T-helper 1 cell treated with Interleukin-12 subunit alpha and Interleukin-12 subunit beta and Interleukin-4 antibody, amounts not matched to agents 30 μg/mL and 1 μg/mL, for 36 hours (primary cell): ENCODE measurements at regions not wholly inside any gene's neighbourhood (a gene's known extent, or its start where the extent isn't known, plus 50 kb on each side); places are given as distances from the start of the nearest gene placed in this dataset.

Experiments
- H3K27ac Mint-ChIP-seq: one replicate; pipeline ENCODE4 v1.8.0; 2021; ENCODE audit warnings: mild to moderate bottlenecking, mixed read lengths
- H3K27me3 Mint-ChIP-seq: one replicate; pipeline ENCODE4 v1.8.0; 2021; ENCODE audit warnings: low read depth, mixed read lengths
- H3K36me3 Mint-ChIP-seq: one replicate; pipeline ENCODE4 v1.8.0; 2021; ENCODE audit warnings: low read depth, mixed read lengths
- H3K4me1 Mint-ChIP-seq: one replicate; pipeline ENCODE4 v1.8.0; 2021; ENCODE audit warnings: low read depth, mixed read lengths
- H3K4me3 Mint-ChIP-seq: one replicate; pipeline ENCODE4 v1.8.0; 2021; ENCODE audit warnings: mild to moderate bottlenecking, moderate library complexity, mixed read lengths
- H3K9me3 Mint-ChIP-seq: one replicate; pipeline ENCODE4 v1.8.0; 2021; ENCODE audit warnings: mixed read lengths

- H3K27ac Mint-ChIP-seq = peak overlapping the region; percentile 93
- peaks cover 45% of the 10 kb centered on the region for H3K4me1 Mint-ChIP-seq
- H3K36me3 Mint-ChIP-seq = peaks cover 17% of the 10 kb centered on the region
- H3K4me3 Mint-ChIP-seq = peak overlapping the region; percentile 18
- no peaks in the 10 kb centered on the region for H3K27me3 Mint-ChIP-seq
- peaks cover 23% of the 10 kb centered on the region for H3K9me3 Mint-ChIP-seq
These were observed 119.4 kb downstream of the MRPS6 start for GRCh38 chr21:34192646-34193285.

- Mint-ChIP-seq H3K4me1 (peaks cover 57% of the 10 kb centered on the region), H3K36me3 (peaks cover 9% of the 10 kb centered on the region), H3K4me3 (no peak overlapping the region), H3K27me3 (no peaks in the 10 kb centered on the region), H3K9me3 (peaks cover 5% of the 10 kb centered on the region), H3K27ac (no peak overlapping the region)
These were observed 122.0 kb downstream of the MRPS6 start for GRCh38 chr21:34195335-34195734.

DNA sequence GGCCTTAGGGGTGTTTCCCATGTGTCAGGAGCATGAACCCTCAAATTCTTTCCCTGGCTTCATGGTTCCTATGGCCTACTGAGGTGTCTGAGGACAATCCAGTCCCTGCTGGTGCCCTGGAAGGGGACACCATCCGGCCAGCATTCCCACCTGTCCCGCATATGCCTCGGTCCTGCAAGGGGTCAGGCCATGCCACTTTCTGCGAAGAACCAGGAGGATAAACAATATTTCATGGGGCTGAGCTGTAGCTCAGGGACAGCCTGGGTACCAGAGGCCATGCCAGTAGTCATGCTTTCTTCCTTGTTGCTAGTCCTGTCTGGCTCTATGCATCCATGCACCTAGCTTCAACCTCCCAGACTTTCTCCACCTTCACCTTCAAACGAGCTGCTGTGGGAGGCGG is 123.6 kb downstream of the MRPS6 start:
- Mint-ChIP-seq H3K27me3 (no peaks in the 10 kb centered on the region), H3K27ac (peak overlapping the region; percentile 31), H3K9me3 (peaks cover 5% of the 10 kb centered on the region)

DNA sequence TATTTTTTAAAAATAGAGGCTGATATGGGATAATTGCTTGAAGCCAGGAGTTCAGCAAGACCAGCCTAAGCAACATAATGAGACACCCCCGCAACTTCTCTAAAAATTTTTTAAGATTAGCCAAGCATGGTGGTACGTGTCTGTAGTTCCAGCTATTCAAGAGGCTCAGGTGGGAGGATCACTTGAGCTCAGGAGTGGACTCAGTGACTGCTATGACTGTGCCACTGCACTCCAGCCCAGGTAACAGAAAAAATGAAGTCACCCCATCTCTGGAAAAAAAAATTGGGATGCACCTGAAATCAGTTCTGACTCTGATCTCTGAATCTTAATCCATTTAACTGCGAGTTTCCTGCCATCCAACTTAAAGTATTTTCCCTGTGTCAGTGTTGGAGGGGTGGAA is 124.2 kb downstream of the MRPS6 start:
- Mint-ChIP-seq H3K4me3 (no peak overlapping the region), H3K36me3 (peaks cover 9% of the 10 kb centered on the region), H3K27ac (peak overlapping the region; percentile 96), H3K4me1 (peaks cover 57% of the 10 kb centered on the region), H3K9me3 (peaks cover 5% of the 10 kb centered on the region), H3K27me3 (no peaks in the 10 kb centered on the region)

More for the DNA sequence above, 123.6 kb downstream of the MRPS6 start:
- no peak overlapping the region for H3K4me3 Mint-ChIP-seq
- peaks cover 55% of the 10 kb centered on the region for H3K4me1 Mint-ChIP-seq
- peaks cover 9% of the 10 kb centered on the region for H3K36me3 Mint-ChIP-seq

DNA sequence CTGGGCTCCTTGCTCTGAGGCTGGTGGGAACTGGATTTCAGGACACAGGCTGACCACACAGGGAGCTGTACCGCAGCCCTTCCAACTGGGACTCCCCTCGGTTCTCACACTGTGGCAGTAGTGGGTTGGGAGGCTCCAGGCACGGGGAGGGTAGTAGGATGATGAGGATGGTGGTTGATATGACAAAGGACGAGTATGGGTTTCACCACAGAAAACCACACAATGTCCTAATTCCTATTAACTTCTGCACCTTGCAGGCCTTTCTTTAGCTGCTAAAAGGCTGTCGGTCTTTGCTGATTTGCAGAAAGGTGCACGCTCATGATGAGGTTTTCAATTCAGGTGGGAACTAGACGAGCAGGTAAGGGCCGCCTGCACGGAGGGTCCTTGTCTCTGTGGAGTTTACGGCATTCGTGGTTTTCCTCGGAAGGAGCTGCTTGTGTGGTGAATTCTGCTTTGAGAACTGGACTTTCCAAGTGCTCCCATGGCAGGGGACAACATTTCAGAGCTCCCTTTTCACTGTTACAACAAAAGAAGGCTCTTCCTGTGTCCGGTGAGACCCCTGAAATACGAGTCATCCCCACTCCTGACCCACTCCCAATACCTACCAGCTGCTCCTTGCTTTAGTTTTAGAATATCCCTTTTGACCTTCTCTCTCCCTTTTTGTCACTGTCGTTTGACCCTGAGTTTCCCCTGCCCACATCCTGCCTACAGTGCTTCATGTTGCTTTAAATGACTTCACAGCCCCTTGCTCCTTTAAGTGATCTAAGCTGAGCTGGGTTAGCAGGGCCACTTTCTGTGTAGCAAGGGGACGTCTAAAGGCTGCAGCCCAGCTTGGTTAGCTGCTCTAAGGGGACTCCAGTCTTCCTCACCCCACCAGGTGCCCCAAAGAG is 125.1 kb downstream of the MRPS6 start:
- no peaks in the 10 kb centered on the region for H3K27me3 Mint-ChIP-seq
- peaks cover 9% of the 10 kb centered on the region for H3K36me3 Mint-ChIP-seq
- peak overlapping the region; percentile 70 for H3K4me3 Mint-ChIP-seq
- H3K9me3 Mint-ChIP-seq = peaks cover 5% of the 10 kb centered on the region
- H3K4me1 Mint-ChIP-seq = peaks cover 53% of the 10 kb centered on the region
- H3K27ac Mint-ChIP-seq = peak overlapping the region; percentile 96

GRCh38 chr21:34199121-34199910 is 125.9 kb downstream of the MRPS6 start:
- peaks cover 5% of the 10 kb centered on the region for H3K36me3 Mint-ChIP-seq
- H3K27ac Mint-ChIP-seq = peak overlapping the region; percentile 96
- peak overlapping the region; percentile 70 for H3K4me3 Mint-ChIP-seq
- H3K4me1 Mint-ChIP-seq = peaks cover 54% of the 10 kb centered on the region
- no peaks in the 10 kb centered on the region for H3K9me3 Mint-ChIP-seq
- no peaks in the 10 kb centered on the region for H3K27me3 Mint-ChIP-seq

- H3K4me1 Mint-ChIP-seq = peaks cover 54% of the 10 kb centered on the region
- peak overlapping the region; percentile 79 for H3K27ac Mint-ChIP-seq
- peaks cover 5% of the 10 kb centered on the region for H3K36me3 Mint-ChIP-seq
- no peaks in the 10 kb centered on the region for H3K9me3 Mint-ChIP-seq
- H3K27me3 Mint-ChIP-seq = no peaks in the 10 kb centered on the region
- peak overlapping the region; percentile 85 for H3K4me3 Mint-ChIP-seq
These were observed 127.0 kb downstream of the MRPS6 start for GRCh38 chr21:34200288-34200905.

DNA sequence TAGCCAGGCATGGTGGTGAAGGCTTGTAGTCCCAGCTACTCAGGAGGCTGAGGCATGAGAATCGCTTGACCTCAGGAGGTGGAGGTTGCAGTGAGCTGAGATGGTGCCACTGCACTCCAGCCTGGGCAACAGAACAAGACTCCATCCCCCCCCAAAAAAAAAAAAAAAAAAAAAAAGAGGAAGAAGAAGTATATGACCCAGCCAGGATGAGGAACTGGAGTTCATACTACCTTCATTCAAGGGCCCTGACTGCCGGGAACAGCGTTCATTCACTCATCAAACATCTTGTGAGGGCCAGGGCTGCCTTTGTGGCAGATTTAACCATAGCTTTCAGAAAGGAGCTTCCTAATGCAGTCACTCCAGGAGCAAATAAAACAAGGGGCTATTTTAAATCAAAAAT is 127.6 kb downstream of the MRPS6 start:
- peak overlapping the region; percentile 85 for H3K4me3 Mint-ChIP-seq
- no peaks in the 10 kb centered on the region for H3K27me3 Mint-ChIP-seq
- no peak overlapping the region for H3K27ac Mint-ChIP-seq
- H3K9me3 Mint-ChIP-seq = no peaks in the 10 kb centered on the region
- H3K36me3 Mint-ChIP-seq = peaks cover 5% of the 10 kb centered on the region
- H3K4me1 Mint-ChIP-seq = peaks cover 58% of the 10 kb centered on the region

- Mint-ChIP-seq H3K36me3 (peaks cover 5% of the 10 kb centered on the region), H3K4me3 (peak overlapping the region; percentile 85), H3K9me3 (no peaks in the 10 kb centered on the region), H3K4me1 (peaks cover 62% of the 10 kb centered on the region), H3K27ac (peak overlapping the region; percentile 85), H3K27me3 (no peaks in the 10 kb centered on the region)
These were observed 128.1 kb downstream of the MRPS6 start for GRCh38 chr21:34201481-34201858.

DNA sequence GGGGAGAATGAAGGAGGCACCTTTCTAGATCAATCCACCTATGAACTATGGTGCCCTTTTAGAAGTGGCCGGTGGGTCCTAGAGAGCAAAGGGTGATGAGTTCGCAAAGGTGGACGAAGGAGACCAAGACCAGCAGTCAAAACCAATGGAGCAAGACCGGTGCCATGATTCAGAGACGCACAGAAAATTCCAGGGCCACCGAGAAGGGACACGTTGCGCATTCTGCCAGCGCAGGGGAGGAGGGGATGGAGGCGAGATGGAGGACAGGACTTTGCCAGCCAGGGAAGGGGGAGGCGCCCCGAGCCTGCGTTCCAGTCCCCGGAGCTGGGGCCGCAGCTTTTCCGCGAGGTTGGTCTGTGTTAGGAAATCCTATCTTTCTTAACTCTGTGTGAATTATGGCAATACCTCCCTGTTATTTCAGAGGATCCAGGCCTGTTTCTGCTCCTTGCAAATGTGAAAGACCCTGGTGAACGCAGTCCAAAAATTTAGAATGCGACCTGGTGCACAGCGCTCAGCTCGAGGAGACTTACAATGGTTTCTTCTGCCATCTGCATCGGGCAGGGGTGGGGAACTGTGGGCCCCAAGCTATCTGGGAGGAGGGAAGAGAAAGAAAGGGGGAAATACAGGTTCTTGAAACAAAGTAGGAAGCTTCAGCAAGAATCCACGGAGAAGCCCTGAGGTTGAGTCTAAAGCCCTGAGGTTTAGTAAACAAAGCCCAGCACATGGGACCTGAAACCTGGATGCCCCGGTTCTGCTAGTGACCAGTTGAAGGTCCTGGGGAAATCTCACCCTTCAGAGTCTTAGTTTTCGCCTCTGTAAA is 129.4 kb downstream of the MRPS6 start:
- Mint-ChIP-seq H3K36me3 (peaks cover 5% of the 10 kb centered on the region), H3K4me1 (peaks cover 56% of the 10 kb centered on the region), H3K4me3 (peak overlapping the region; percentile 85), H3K27me3 (no peaks in the 10 kb centered on the region), H3K27ac (peak overlapping the region; percentile 31), H3K9me3 (no peaks in the 10 kb centered on the region)

- Mint-ChIP-seq H3K4me3 (no peak overlapping the region), H3K27me3 (no peaks in the 10 kb centered on the region), H3K4me1 (peaks cover 46% of the 10 kb centered on the region), H3K36me3 (peaks cover 3% of the 10 kb centered on the region), H3K27ac (no peak overlapping the region), H3K9me3 (peaks cover 2% of the 10 kb centered on the region)
These were observed 130.6 kb downstream of the MRPS6 start for GRCh38 chr21:34203851-34204420.

DNA sequence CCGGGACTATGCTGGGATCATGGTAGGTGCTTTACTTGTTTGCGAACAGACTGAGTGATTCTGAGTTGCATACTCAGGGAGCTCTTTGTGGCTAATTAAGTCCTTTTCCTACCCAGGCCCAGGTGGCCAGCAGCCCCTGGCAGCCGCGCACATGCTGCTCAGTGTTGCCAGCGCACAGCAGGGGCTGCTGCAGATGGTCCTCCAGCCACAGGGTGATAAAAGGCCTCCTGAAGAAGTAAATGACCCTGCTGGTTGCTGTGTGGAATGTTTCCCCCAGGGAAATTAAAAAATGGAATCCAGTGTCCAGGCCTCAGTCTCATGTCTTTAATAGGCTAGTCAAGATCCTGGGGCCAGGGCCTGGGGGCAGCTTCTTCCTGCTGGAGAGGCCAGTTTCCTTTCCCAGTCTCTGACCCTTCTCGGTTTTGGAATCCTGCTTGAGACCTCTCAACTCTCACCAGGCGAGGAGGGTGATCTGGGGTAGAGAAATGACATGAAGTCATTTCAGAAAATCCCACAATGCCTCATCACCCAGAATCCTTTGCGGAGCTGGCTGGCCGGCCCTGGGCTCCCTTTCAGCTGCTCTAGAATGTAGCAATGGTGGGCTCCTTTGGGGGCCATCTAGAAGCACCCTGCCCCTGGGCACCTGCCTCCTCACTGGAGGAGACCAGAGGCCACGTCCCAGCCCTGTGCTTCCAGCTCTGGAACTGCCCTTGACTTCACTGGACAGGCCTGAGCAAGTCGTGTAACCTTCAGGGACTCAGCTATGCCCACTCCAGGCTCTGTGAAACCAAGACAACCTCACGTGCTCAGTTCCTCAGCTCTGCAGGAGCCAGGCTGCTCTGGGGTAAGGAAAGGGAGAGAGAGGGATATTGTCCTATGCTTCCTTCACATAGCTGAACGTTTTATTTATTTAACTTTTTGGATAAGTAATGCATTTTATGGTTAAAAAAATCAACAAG is 131.4 kb downstream of the MRPS6 start:
- Mint-ChIP-seq H3K27me3 (no peaks in the 10 kb centered on the region), H3K27ac (no peak overlapping the region), H3K4me1 (peaks cover 40% of the 10 kb centered on the region), H3K4me3 (no peak overlapping the region), H3K36me3 (peaks cover 9% of the 10 kb centered on the region), H3K9me3 (peaks cover 11% of the 10 kb centered on the region)
